Naive B cell (primary cell): ENCODE measurements at regions not wholly inside any gene's neighbourhood (a gene's known extent, or its start where the extent isn't known, plus 50 kb on each side); places are given as distances from the start of the nearest gene placed in this dataset.

Source experiments
- ATAC-seq, 2 donors: fragments of 150-1000 bp; cut with Tn5 transposase; 2 replicates each; pipeline ENCODE4 v1.10.0; 2021; ENCODE audit warnings: low read depth in 2 of 2, mild to moderate bottlenecking in 2 of 2, moderate library complexity in 2 of 2
- DNase-seq: peaks from one replicate; pipeline ENCODE4 v3.0.0; 2022
- H3K27ac Mint-ChIP-seq, 6 donors: one replicate each; pipeline ENCODE4 v1.8.0; 2020 to 2022; ENCODE audit warnings: mild to moderate bottlenecking in 6 of 6, mixed read lengths in 6 of 6, moderate library complexity in 5 of 6, inconsistent platforms in 2 of 6
- H3K27me3 Mint-ChIP-seq, 3 donors: one replicate each; pipeline ENCODE4 v1.8.0; 2021 to 2022; ENCODE audit warnings: mixed read lengths in 3 of 3, mild to moderate bottlenecking in 1 of 3
- H3K36me3 Mint-ChIP-seq, 2 donors: one replicate each; pipeline ENCODE4 v1.8.0; 2020 to 2022; ENCODE audit warnings: mixed read lengths in 2 of 2, inconsistent platforms in 1 of 2, mild to moderate bottlenecking in 1 of 2
- H3K4me1 Mint-ChIP-seq, 3 donors: one replicate each; pipeline ENCODE4 v1.8.0; 2020 to 2022; ENCODE audit warnings: mixed read lengths in 3 of 3, inconsistent platforms in 1 of 3, mild to moderate bottlenecking in 1 of 3, moderate library complexity in 1 of 3
- H3K4me3 Mint-ChIP-seq, 8 donors: one replicate each; pipeline ENCODE4 v1.8.0; 2020 to 2022; ENCODE audit warnings: mild to moderate bottlenecking in 8 of 8, mixed read lengths in 8 of 8, moderate library complexity in 8 of 8, inconsistent platforms in 2 of 8
- H3K9me3 Mint-ChIP-seq, 7 donors: one replicate each; pipeline ENCODE4 v1.8.0; 2020 to 2022; ENCODE audit warnings: mixed read lengths in 7 of 7, mild to moderate bottlenecking in 5 of 7, inconsistent platforms in 2 of 7, moderate library complexity in 1 of 7

DNA sequence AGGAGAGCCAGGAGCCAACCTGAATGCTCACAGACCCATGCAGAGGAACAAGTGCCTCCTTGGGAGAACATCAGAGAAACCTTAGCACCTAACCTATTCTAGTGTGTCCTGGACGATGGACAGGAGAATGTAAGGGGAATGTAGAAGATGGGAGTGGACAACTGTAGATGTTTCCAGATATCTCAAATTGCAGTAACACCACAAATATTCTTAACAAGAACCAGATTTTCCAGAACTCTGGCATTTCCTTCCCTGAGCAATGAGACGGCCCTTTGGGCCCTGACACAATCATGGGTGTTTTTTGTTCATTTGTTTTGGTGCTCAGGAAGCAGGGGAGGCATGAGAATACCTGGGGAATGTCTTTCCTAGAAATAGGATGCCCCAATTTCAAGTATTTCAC lies 196.1 kb upstream of the PRSS1 start:
- H3K27me3 Mint-ChIP-seq: peaks cover 25 to 36% (median 28%) of the 10 kb centered on the region in 3 donors
- ATAC-seq (no peak), DNase-seq (no peak)
- H3K9me3 Mint-ChIP-seq: no peaks in the 10 kb centered on the region
- no peak overlapping the region for H3K27ac Mint-ChIP-seq
- H3K36me3 Mint-ChIP-seq: peaks cover 0 to 4% of the 10 kb centered on the region in 2 donors
- peaks cover 0 to 3% (median 2%) of the 10 kb centered on the region in 3 donors for H3K4me1 Mint-ChIP-seq
- no peak overlapping the region for H3K4me3 Mint-ChIP-seq

GRCh38 chr7:142548978-142549377 lies 200.3 kb upstream of the PRSS1 start:
- Mint-ChIP-seq H3K27ac (no peak overlapping the region), H3K4me3 (no peak overlapping the region), H3K27me3 (peaks cover 0 to 19% (median 13%) of the 10 kb centered on the region in 3 donors)

DNA sequence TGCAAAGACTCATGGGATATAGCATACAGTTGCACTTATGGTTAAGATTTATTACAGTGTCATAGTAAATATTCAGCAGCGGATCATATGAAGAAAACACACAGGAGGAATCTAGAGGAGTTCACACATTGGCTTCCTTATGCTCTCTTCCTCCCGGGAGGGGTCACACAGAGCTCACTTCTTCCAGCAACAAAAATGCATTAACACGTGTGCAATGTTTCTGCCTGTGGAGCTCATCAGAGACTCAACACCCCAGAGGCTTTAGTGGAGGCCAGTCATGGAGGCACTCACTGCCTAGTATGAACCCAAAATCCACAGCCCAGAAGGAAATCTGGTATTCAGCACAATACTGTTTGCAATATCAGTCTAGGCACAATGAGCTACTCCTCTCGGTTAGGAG lies 202.8 kb upstream of the PRSS1 start:
- H3K27me3 Mint-ChIP-seq: peaks cover 0 to 17% (median 6%) of the 10 kb centered on the region in 3 donors
- no peak for DNase-seq
- no peak for ATAC-seq
- no peak overlapping the region for H3K4me3 Mint-ChIP-seq
- H3K9me3 Mint-ChIP-seq: peaks cover 0 to 2% (median 0%) of the 10 kb centered on the region in 7 donors
- peaks cover 0 to 4% of the 10 kb centered on the region in 2 donors for H3K36me3 Mint-ChIP-seq
- no peaks in the 10 kb centered on the region for H3K4me1 Mint-ChIP-seq
- H3K27ac Mint-ChIP-seq: no peak overlapping the region

More at GRCh38 chr7:142548978-142549377, 200.3 kb upstream of the PRSS1 start:
- ATAC-seq (no peak), DNase-seq (no peak)
- peaks cover 0 to 2% (median 0%) of the 10 kb centered on the region in 7 donors for H3K9me3 Mint-ChIP-seq
- H3K36me3 Mint-ChIP-seq: peaks cover 0 to 4% of the 10 kb centered on the region in 2 donors
- no peaks in the 10 kb centered on the region for H3K4me1 Mint-ChIP-seq

GRCh38 chr7:142542942-142543341 lies 206.3 kb upstream of the PRSS1 start:
- Mint-ChIP-seq H3K27me3 (peaks cover 0 to 17% (median 6%) of the 10 kb centered on the region in 3 donors), H3K4me1 (no peaks in the 10 kb centered on the region), H3K36me3 (no peaks in the 10 kb centered on the region), H3K4me3 (no peak overlapping the region), H3K9me3 (peaks cover 0 to 2% (median 0%) of the 10 kb centered on the region in 7 donors), H3K27ac (no peak overlapping the region)
- ATAC-seq (no peak), DNase-seq (no peak)

- DNase-seq (no peak), ATAC-seq (no peak)
- H3K27ac Mint-ChIP-seq: no peak overlapping the region
- H3K4me1 Mint-ChIP-seq: no peaks in the 10 kb centered on the region
- H3K27me3 Mint-ChIP-seq: peaks cover 0 to 17% (median 6%) of the 10 kb centered on the region in 3 donors
- H3K9me3 Mint-ChIP-seq: no peaks in the 10 kb centered on the region
- H3K36me3 Mint-ChIP-seq: no peaks in the 10 kb centered on the region
- no peak overlapping the region for H3K4me3 Mint-ChIP-seq
These were observed 207.2 kb upstream of the PRSS1 start for GRCh38 chr7:142542105-142542504.

GRCh38 chr7:142540371-142540770 lies 208.9 kb upstream of the PRSS1 start:
- H3K4me1 Mint-ChIP-seq: peaks cover 4 to 10% (median 10%) of the 10 kb centered on the region in 3 donors
- H3K27me3 Mint-ChIP-seq: peaks cover 0 to 16% (median 0%) of the 10 kb centered on the region in 3 donors
- H3K36me3 Mint-ChIP-seq: no peaks in the 10 kb centered on the region
- no peak overlapping the region for H3K27ac Mint-ChIP-seq
- ATAC-seq (no peak), DNase-seq (no peak)
- H3K9me3 Mint-ChIP-seq: no peaks in the 10 kb centered on the region
- H3K4me3 Mint-ChIP-seq: no peak overlapping the region

DNA sequence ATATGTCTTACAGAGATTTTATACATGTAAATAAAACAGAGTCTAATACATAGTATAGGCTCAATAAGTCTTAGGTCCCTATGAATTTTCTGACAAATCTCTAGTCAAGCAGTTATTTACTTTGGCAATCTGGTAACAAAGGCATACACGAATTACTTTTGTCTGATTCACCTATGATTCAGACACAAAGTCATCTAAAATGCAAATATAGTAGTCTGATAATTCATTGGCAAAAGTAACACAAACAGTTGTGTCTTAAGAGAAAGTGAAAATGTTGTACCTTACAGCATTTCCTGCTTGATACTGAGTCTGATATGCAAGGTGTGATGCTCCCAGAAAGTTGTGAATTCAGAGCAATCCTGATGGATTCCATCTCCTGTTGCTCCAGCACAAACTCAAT lies 209.4 kb upstream of the PRSS1 start:
- DNase-seq (no peak), ATAC-seq (no peak)
- Mint-ChIP-seq H3K36me3 (no peaks in the 10 kb centered on the region), H3K27me3 (peaks cover 0 to 12% (median 0%) of the 10 kb centered on the region in 3 donors), H3K4me1 (peaks cover 9 to 15% (median 14%) of the 10 kb centered on the region in 3 donors), H3K27ac (no peak overlapping the region), H3K9me3 (no peaks in the 10 kb centered on the region), H3K4me3 (no peak overlapping the region)

DNA sequence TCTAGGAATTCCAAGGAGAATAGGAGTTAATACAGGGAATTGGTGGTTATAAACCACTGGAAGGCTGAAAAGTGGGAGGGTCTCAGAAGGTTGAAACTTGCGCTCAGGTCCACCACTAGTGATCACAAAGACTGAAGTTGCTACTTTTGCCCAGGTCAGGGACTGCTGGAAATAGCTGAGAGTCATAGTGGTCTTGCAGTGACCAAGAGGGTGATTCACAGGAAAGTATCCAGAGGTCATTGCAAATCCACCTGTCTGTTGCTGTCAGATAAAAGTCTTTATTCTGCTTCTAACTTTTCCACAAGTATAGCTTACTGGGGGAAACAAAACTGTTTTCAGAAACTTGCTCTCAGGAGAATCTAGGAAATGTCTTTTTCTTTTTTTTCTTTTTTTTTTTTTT lies 211.5 kb upstream of the PRSS1 start:
- Mint-ChIP-seq H3K4me3 (no peak overlapping the region), H3K27me3 (peaks cover 0 to 3% (median 0%) of the 10 kb centered on the region in 3 donors), H3K9me3 (no peaks in the 10 kb centered on the region), H3K27ac (no peak overlapping the region), H3K4me1 (peaks cover 10 to 16% (median 15%) of the 10 kb centered on the region in 3 donors), H3K36me3 (no peaks in the 10 kb centered on the region)
- DNase-seq (no peak), ATAC-seq (no peak)

GRCh38 chr7:142535123-142535779 lies 214.0 kb upstream of the PRSS1 start:
- DNase-seq: peak; percentile 25
- H3K27ac Mint-ChIP-seq: peak overlapping the region in 4 of 6 donors; percentile 4 to 85 (median 28)
- H3K9me3 Mint-ChIP-seq: no peaks in the 10 kb centered on the region

GRCh38 chr7:142534726-142535122 lies 214.5 kb upstream of the PRSS1 start:
- ATAC-seq (no peak), DNase-seq (no peak)
- Mint-ChIP-seq H3K27ac (peak overlapping the region in 2 of 6 donors; percentile 17 to 39), H3K27me3 (peaks cover 0 to 14% (median 0%) of the 10 kb centered on the region in 3 donors), H3K4me3 (peak overlapping the region in 1 of 8 donors; percentile 35), H3K4me1 (peaks cover 10 to 16% (median 15%) of the 10 kb centered on the region in 3 donors), H3K9me3 (no peaks in the 10 kb centered on the region), H3K36me3 (no peaks in the 10 kb centered on the region)

More at GRCh38 chr7:142535123-142535779, 214.0 kb upstream of the PRSS1 start:
- Mint-ChIP-seq H3K4me3 (peak overlapping the region in 6 of 8 donors; percentile 35 to 83 (median 62)), H3K36me3 (no peaks in the 10 kb centered on the region), H3K27me3 (peaks cover 0 to 13% (median 0%) of the 10 kb centered on the region in 3 donors), H3K4me1 (peaks cover 10 to 16% (median 15%) of the 10 kb centered on the region in 3 donors)
- peak; percentile 84 for ATAC-seq

DNA sequence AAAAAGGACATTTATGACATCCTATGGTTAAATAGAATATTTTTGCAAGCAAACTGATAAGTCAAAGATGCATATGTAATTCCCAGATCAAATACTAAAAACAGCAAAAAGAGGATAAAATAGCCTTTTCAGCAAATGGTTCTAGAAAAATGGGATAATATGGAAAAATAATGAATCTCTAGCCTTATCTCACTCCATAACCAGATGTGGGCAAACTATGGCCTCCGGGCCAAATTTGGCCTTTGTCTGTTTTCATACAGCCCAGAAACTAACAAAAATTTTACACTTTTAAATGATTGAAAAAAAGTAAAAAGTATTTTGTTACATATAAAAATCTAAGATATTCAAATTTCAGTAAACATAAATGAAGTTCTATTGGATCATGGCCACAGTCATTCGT lies 215.4 kb upstream of the PRSS1 start:
- DNase-seq: no peak

GRCh38 chr7:142529591-142529990 lies 219.7 kb upstream of the PRSS1 start:
- Mint-ChIP-seq H3K9me3 (no peaks in the 10 kb centered on the region), H3K27me3 (peaks cover 11 to 19% (median 14%) of the 10 kb centered on the region in 3 donors), H3K4me1 (no peaks in the 10 kb centered on the region), H3K36me3 (no peaks in the 10 kb centered on the region), H3K4me3 (no peak overlapping the region), H3K27ac (no peak overlapping the region)
- DNase-seq (no peak), ATAC-seq (no peak)

More for the DNA sequence above, 215.4 kb upstream of the PRSS1 start:
- ATAC-seq: no peak
- no peak overlapping the region for H3K27ac Mint-ChIP-seq
- no peak overlapping the region for H3K4me3 Mint-ChIP-seq
- H3K27me3 Mint-ChIP-seq: peaks cover 0 to 14% (median 0%) of the 10 kb centered on the region in 3 donors
- H3K4me1 Mint-ChIP-seq: peaks cover 10 to 16% (median 15%) of the 10 kb centered on the region in 3 donors
- no peaks in the 10 kb centered on the region for H3K36me3 Mint-ChIP-seq
- no peaks in the 10 kb centered on the region for H3K9me3 Mint-ChIP-seq

DNA sequence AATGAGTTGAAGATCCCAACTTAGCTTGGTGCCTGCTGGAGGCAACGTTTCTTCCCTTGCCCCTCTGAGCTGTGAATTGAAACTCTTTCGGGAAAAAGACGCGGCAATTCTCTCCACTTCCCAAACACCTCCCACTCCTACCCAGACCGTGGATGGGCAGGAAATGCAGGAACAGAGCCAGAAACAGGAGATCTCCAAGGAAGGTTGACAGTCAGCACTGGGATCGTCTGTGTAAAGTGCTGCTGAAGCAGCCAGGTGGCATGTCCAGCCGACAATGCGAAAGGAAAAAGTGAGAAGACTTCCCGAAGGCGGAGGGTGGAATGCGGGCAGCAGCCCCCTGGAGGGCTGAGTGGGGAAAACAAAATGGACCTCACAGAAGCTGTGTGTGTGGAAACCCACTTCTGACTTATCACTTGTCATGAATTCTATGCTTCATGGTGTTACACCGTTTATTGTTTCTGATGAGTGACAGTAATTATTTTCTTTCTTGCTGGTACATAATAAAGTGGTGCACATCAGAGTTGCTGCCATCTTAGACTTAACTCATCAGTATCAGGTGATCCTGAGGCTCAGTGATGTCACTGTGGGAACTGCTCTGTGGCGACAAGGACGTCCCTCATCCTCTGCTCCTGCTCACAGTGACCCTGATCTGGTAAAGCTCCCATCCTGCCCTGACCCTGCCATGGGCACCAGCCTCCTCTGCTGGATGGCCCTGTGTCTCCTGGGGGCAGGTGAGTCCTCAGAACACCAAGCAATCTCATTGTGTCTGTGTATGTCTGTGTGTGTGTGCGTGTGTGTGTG lies 220.5 kb upstream of the PRSS1 start:
- DNase-seq: no peak
- H3K36me3 Mint-ChIP-seq: no peaks in the 10 kb centered on the region
- H3K4me1 Mint-ChIP-seq: no peaks in the 10 kb centered on the region
- peaks cover 11 to 24% (median 14%) of the 10 kb centered on the region in 3 donors for H3K27me3 Mint-ChIP-seq
- H3K9me3 Mint-ChIP-seq: no peaks in the 10 kb centered on the region
- H3K27ac Mint-ChIP-seq: no peak overlapping the region
- no peak overlapping the region for H3K4me3 Mint-ChIP-seq
- no peak for ATAC-seq
